Small intestine (tissue), 7 donors: ENCODE measurements at regions not wholly inside any gene's neighbourhood (a gene's known extent, or its start where the extent isn't known, plus 50 kb on each side); places are given as distances from the start of the nearest gene placed in this dataset.

ENCODE experiments used
- DNase-seq, 2 donors: peaks; one replicate each; pipeline versions ENCODE4 v3.0.0 to v3.0.0-alpha.2; 2013
- FAIRE-seq: peaks from 2 replicates; lab custom pipeline; 2012; peaks lifted over from hg19 to GRCh38; lab: Jason Lieb, UNC
- H3K27ac ChIP-seq, 3 donors: one replicate each; pipeline ENCODE4 v1.5.1; 2013; ENCODE audit warnings: low read length in 2 of 3, mild to moderate bottlenecking in 2 of 3, control low read depth in 1 of 3, inconsistent platforms in 1 of 3, low read depth in 1 of 3, moderate library complexity in 1 of 3
- H3K27me3 ChIP-seq, 3 donors: one replicate each; pipeline ENCODE4 v1.6.1; 2013; ENCODE audit warnings: low read length in 3 of 3, inconsistent platforms in 1 of 3; ENCODE audit not compliant: control insufficient read depth in 3 of 3, insufficient read depth in 3 of 3
- H3K36me3 ChIP-seq, 3 donors: one replicate each; pipeline ENCODE4 v1.6.1; 2013; ENCODE audit warnings: low read length in 3 of 3, inconsistent platforms in 1 of 3, low read depth in 1 of 3, mild to moderate bottlenecking in 1 of 3, moderate library complexity in 1 of 3; ENCODE audit not compliant: control insufficient read depth in 3 of 3, insufficient read depth in 2 of 3
- H3K4me1 ChIP-seq, 3 donors: one replicate each; pipeline ENCODE4 v1.6.1; 2013; ENCODE audit warnings: low read length in 2 of 3, inconsistent platforms in 1 of 3, low read depth in 1 of 3, mild to moderate bottlenecking in 1 of 3, moderate library complexity in 1 of 3; ENCODE audit not compliant: control insufficient read depth in 3 of 3, insufficient read depth in 2 of 3
- H3K4me3 ChIP-seq, 3 donors: one replicate each; pipeline ENCODE4 v1.5.1; 2013; ENCODE audit warnings: low read length in 3 of 3, control low read depth in 1 of 3, inconsistent platforms in 1 of 3, low read depth in 1 of 3, mild to moderate bottlenecking in 1 of 3, moderate library complexity in 1 of 3
- H3K9me3 ChIP-seq, 2 donors: one replicate each; pipeline ENCODE4 v1.6.1; 2013; ENCODE audit warnings: low read depth in 1 of 2, low read length in 1 of 2; ENCODE audit not compliant: control insufficient read depth in 2 of 2, insufficient read depth in 1 of 2
- WGBS, 3 donors: extraction: QIAGEN DNeasy Blood & Tissue Kit; methylation state at CpG; one replicate each; pipeline ENCODE4 v1.1.7; 2013; 5-methylcytosine and 5-hydroxymethylcytosine counted together
- donor health status: healthy with polysubstance abuse.
- donor health status: control.
- donor health status: control.
- donor health status: Bipolar disorder and iron deficiency.
- donor health status: healthy.

- Histone ChIP-seq H3K9me3 (no peaks in the 10 kb centered on the region), H3K4me3 (no peak overlapping the region), H3K4me1 (no peaks in the 10 kb centered on the region), H3K27ac (no peak overlapping the region), H3K27me3 (no peaks in the 10 kb centered on the region), H3K36me3 (no peaks in the 10 kb centered on the region)
- WGBS, 3 donors = 31 to 71% (median 46%) methylated on average over 1 of the region's 1 CpG
- DNase-seq (no peak), FAIRE-seq (no peak)
Observed at GRCh38 chr11:92675303-92675702, 294.1 kb upstream of the MTNR1B start.

DNA sequence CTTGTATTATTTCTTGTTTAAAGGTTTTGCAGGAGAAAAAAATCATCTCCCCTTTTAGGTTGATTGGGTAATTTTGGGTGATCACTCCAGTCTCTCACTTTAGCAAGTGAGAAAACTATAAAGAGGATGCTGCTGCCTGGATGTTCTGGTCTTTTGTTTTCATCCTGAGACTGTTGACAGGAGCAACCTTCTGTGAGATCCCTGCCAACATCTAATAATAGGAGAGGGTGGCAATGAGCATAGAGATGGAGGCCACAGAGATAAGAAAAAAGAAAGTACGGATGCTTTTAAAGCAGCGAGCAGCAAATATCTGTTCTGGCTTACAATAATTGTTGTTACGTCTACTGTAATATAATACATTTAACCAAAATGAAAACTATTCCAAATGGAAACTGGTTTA, 293.6 kb upstream of the MTNR1B start:
- H3K4me1 ChIP-seq = no peaks in the 10 kb centered on the region
- no peak overlapping the region for H3K4me3 ChIP-seq
- FAIRE-seq = no peak
- no peak overlapping the region for H3K27ac ChIP-seq
- 82 to 88% (median 86%) methylated on average over 3 of the region's 3 CpGs for WGBS, 3 donors
- DNase-seq = no peak
- no peaks in the 10 kb centered on the region for H3K27me3 ChIP-seq
- H3K9me3 ChIP-seq = no peaks in the 10 kb centered on the region
- H3K36me3 ChIP-seq = no peaks in the 10 kb centered on the region

DNA sequence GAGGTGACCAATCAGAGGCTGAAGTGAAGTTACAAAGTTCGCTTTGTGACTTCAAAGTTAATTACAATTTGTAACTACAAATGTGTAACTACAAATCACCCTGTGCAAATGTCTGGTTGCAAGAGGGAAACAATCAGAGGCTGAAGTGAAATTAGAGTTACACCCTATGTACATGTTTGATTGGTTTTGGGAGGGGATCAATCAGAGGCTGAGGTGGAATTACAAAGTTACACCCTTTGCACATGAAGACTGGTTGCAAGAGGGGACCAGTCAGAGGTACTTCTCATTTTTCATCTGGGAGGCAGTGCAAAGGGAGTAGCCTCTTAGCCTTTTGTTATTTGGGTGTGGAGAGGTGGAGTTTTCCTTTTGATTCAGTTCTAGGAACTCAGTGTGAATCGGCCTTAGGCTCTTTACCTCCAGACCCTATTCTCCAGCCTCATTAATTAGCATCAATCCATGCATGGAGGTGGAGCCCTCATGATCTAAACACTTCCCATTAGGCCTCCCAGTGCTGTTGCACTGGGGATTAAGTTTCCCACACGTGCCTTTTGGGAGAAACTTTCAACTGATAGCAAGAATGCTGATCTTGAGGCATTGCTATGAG, 291.3 kb upstream of the MTNR1B start:
- H3K27me3 ChIP-seq = no peaks in the 10 kb centered on the region
- no peaks in the 10 kb centered on the region for H3K9me3 ChIP-seq
- DNase-seq (no peak), FAIRE-seq (no peak)
- H3K4me1 ChIP-seq = no peaks in the 10 kb centered on the region
- no peak overlapping the region for H3K4me3 ChIP-seq
- WGBS, 3 donors = 32 to 50% (median 33%) methylated on average over 3 of the region's 3 CpGs
- H3K27ac ChIP-seq = no peak overlapping the region
- no peaks in the 10 kb centered on the region for H3K36me3 ChIP-seq

DNA sequence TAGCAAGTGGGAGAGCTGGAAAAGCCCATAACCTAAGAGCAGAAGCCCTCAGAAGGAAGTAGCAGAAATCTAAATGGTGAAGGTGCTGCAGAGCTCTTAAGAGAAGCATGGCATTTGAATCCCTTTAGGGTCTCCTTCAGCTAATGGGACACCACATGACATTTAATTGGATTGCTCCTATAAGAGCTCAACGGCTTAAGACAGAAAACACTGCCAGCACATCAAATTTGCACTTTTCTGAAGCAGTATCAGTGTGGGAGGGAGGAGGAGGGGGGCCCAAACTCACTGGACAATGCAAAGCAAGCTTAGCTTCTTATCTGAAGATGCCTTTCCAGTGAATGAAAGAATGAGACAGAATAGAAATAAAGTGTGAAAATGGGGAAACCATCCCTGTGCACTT, 287.9 kb upstream of the MTNR1B start:
- H3K9me3 ChIP-seq = no peaks in the 10 kb centered on the region
- DNase-seq (no peak), FAIRE-seq (no peak)
- H3K36me3 ChIP-seq = no peaks in the 10 kb centered on the region
- H3K4me3 ChIP-seq = no peak overlapping the region
- no peak overlapping the region for H3K27ac ChIP-seq
- 9 to 62% (median 19%) methylated on average over 1 of the region's 1 CpG for WGBS, 3 donors
- no peaks in the 10 kb centered on the region for H3K4me1 ChIP-seq
- no peaks in the 10 kb centered on the region for H3K27me3 ChIP-seq

- Histone ChIP-seq H3K27me3 (no peaks in the 10 kb centered on the region), H3K9me3 (no peaks in the 10 kb centered on the region), H3K4me3 (no peak overlapping the region), H3K36me3 (no peaks in the 10 kb centered on the region), H3K27ac (no peak overlapping the region), H3K4me1 (no peaks in the 10 kb centered on the region)
- DNase-seq = no peak
- no peak for FAIRE-seq
- WGBS, 3 donors = 81 to 85% (median 82%) methylated on average over 4 of the region's 4 CpGs
Observed at GRCh38 chr11:92682136-92682535, 287.3 kb upstream of the MTNR1B start.

DNA sequence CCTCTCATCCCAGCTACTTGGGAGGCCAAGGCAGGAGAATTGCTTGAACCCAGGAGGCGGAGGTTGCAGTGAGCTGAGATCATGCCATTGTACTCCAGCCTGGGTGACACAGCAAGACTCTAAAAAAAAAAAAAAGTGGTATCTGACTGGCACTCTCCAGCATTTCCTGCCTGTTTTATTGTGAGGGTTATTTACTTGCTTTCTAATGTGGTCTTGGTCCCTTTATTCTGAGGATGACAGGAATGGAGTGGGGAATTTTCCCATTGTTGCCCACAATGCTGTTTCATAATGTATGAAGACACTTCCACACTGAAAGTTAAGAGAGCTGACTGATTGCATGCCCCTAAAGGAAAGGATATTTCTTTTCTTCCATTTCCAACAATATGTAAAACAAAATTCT, 286.5 kb upstream of the MTNR1B start:
- no peaks in the 10 kb centered on the region for H3K27me3 ChIP-seq
- DNase-seq (no peak), FAIRE-seq (no peak)
- H3K9me3 ChIP-seq = no peaks in the 10 kb centered on the region
- no peak overlapping the region for H3K4me3 ChIP-seq
- H3K4me1 ChIP-seq = no peaks in the 10 kb centered on the region
- H3K36me3 ChIP-seq = no peaks in the 10 kb centered on the region
- WGBS, 3 donors = 94 to 100% (median 96%) methylated on average over 1 of the region's 1 CpG
- H3K27ac ChIP-seq = no peak overlapping the region

DNA sequence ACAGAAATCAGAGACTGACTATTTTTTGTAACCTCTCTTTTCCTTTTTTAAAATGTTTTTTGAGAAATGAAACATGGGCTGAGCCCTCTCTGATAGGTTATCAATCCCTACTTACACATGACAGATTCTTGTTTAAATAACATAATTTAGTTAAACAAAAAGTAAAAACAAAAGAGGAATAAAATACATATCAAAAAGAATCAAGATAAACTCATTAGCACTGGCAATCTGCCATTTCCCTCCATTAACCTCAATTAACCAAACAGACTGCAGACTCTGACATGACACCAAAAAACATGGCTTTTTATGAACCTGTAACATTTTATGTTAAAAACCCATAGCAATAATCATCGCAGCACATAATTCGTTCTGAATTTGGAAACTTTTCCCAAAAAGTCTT, 284.4 kb upstream of the MTNR1B start:
- H3K36me3 ChIP-seq = no peaks in the 10 kb centered on the region
- WGBS, 3 donors = 84 to 93% (median 88%) methylated on average over 2 of the region's 2 CpGs
- H3K27me3 ChIP-seq = no peaks in the 10 kb centered on the region
- H3K9me3 ChIP-seq = no peaks in the 10 kb centered on the region
- no peaks in the 10 kb centered on the region for H3K4me1 ChIP-seq
- no peak overlapping the region for H3K4me3 ChIP-seq
- FAIRE-seq (no peak), DNase-seq (no peak)
- H3K27ac ChIP-seq = no peak overlapping the region

GRCh38 chr11:92687724-92688123, 281.7 kb upstream of the MTNR1B start:
- H3K27me3 ChIP-seq = no peaks in the 10 kb centered on the region
- no peaks in the 10 kb centered on the region for H3K9me3 ChIP-seq
- H3K36me3 ChIP-seq = no peaks in the 10 kb centered on the region
- no peak overlapping the region for H3K27ac ChIP-seq
- FAIRE-seq (no peak), DNase-seq (no peak)
- no peaks in the 10 kb centered on the region for H3K4me1 ChIP-seq
- 85 to 88% (median 85%) methylated on average over 4 of the region's 4 CpGs for WGBS, 3 donors
- H3K4me3 ChIP-seq = no peak overlapping the region

DNA sequence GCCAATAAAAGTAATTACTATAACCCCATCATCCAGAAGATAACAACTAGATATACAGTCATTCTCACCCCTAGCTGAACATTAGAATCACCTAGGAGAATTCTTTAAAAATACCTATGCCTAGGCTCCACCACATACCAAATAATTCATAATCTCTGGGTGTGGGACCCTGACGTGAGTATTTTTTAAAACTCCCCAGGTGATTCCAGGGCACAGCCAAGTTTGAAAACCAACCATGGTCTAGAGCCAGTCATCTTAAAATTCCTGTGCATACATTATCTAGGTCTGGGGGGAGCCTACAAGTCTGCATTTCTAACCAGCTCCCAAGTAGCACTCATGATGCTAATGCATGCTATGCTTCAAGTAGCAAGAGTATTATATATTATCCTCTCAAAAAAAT, 281.0 kb upstream of the MTNR1B start:
- WGBS, 3 donors = 72 to 94% (median 74%) methylated on average over 1 of the region's 1 CpG
- H3K4me3 ChIP-seq = no peak overlapping the region

More for the DNA sequence above, 281.0 kb upstream of the MTNR1B start:
- no peak for DNase-seq
- no peak for FAIRE-seq
- no peaks in the 10 kb centered on the region for H3K36me3 ChIP-seq
- H3K27ac ChIP-seq = no peak overlapping the region
- H3K9me3 ChIP-seq = no peaks in the 10 kb centered on the region
- no peaks in the 10 kb centered on the region for H3K27me3 ChIP-seq
- no peaks in the 10 kb centered on the region for H3K4me1 ChIP-seq
